RKO (cell line): ENCODE measurements at regions not wholly inside any gene's neighbourhood (a gene's known extent, or its start where the extent isn't known, plus 50 kb on each side); places are given as distances from the start of the nearest gene placed in this dataset.

ENCODE experiments used
- DNase-seq: peaks from one replicate; pipeline ENCODE4 v3.0.0-alpha.2; 2016; ENCODE audit warnings: low spot score

DNA sequence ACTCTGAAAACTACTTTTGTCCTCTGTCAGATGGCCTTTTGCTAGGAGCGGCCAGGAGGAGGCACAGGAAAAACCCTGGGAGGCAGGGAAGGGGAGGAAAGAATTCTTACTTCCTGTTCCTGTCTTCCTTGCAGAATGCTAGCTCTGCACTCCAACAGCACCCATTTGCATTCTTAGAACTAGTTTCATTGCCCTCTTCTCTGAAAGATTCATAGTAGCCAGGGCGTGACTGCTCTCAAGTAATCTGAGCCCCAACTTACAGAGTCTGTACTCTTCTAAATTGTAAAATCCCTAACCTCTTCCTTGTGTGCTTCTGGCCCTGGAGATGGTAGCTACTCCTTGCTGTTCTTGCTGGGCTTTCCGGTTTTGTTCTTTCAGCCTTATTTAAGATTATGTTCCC lies 75.3 kb upstream of the STEAP1 start:
- no peak for DNase-seq

DNA sequence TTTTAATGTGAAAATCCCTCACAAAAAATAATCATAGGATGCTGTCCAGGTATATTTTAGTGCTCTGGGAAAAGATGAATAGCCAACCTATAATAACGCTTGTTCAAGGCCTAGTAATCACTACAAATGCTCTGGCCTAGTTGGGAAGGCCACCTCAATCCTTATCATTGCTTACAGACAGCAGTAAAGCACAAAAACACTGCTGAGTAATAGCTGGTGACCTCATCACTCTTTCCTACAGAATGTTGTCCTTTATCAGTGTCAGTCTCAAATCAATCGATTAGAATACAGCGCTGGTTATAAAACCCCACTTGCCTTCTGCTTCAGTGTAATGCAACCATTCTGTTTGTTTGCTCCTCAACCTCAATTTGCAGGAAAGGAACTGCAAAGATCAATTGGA lies 72.6 kb upstream of the STEAP1 start:
- peak; percentile 34 for DNase-seq

DNA sequence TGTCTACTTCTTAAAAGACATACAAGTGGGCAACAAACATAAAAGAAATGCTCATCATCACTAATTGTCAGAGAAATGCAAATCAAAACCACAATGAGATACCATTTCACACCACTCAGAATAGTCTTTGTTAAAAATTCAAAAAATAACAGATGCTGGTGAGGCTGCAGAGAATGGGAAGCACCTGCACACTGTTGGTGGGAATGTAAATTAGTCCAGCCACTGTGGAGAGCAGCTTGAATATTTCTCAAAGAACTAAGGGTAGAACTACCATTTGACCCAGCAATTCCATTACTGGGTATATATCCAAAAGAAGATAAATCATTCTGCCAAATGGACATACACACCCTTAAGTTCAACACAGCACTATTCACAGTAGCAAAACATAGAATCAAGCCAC lies 61.8 kb upstream of the STEAP1 start:
- DNase-seq = no peak

DNA sequence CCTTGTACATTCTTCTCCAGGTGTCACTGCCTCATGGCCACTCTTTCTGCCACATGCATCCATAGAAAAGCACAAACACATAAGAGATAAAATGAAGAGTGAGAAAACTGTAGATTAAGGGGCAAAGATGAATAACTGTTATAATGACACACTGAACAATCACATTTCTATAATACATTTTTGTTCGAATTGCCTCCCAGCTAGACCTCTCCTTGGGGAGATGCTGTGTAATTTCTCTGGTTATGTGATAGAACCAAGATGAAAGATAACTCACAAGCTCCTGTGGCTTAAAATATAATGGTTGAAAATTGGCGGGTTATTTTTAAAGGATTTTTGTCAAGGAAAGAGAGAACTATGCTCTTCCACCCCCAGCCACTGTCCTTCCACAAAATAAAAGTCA lies 60.2 kb upstream of the STEAP1 start:
- no peak for DNase-seq
